ENCODE measurements at regions not wholly inside any gene's neighbourhood (a gene's known extent, or its start where the extent isn't known, plus 50 kb on each side); places are given as distances from the start of the nearest gene placed in this dataset.

DNA sequence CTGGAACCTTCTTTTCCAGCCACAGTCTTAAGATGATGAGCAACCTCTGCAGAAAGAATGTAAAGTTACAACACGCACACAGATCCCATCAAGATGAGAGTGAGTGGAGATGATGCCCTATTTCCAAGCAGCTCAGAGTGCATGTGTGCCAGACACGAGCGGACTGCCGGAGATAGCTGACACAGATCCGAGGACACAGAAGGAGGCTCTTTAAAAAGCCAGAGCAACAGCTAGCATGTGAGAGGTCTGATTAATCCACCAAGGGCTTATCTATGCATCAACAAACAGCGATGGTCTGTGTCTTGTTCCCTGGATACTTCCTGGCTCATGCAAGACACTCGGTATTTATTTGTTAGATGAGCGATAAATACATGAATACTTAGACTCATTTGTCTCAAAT lies 128.6 kb upstream of the DLG1 start:
- TF ChIP-seq, protein P1, sequence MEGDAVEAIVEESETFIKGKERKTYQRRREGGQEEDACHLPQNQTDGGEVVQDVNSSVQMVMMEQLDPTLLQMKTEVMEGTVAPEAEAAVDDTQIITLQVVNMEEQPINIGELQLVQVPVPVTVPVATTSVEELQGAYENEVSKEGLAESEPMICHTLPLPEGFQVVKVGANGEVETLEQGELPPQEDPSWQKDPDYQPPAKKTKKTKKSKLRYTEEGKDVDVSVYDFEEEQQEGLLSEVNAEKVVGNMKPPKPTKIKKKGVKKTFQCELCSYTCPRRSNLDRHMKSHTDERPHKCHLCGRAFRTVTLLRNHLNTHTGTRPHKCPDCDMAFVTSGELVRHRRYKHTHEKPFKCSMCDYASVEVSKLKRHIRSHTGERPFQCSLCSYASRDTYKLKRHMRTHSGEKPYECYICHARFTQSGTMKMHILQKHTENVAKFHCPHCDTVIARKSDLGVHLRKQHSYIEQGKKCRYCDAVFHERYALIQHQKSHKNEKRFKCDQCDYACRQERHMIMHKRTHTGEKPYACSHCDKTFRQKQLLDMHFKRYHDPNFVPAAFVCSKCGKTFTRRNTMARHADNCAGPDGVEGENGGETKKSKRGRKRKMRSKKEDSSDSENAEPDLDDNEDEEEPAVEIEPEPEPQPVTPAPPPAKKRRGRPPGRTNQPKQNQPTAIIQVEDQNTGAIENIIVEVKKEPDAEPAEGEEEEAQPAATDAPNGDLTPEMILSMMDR (IDR thresholded peaks at IDR 0.05 in 4 of 5, conservative IDR thresholded peaks at IDR 0.05 in 1 of 5) = no peak
- no peak for TF ChIP-seq POLR2A (IDR thresholded peaks at IDR 0.05)

Data from gastrocnemius medialis (tissue), 4 donors.